GM18870 (cell line): ENCODE measurements at regions not wholly inside any gene's neighbourhood (a gene's known extent, or its start where the extent isn't known, plus 50 kb on each side); places are given as distances from the start of the nearest gene placed in this dataset.

Experiments used
- ATAC-seq: cut with Tn5 transposase; IDR thresholded peaks from one replicate; pipeline ENCODE4 v1.9.1; 2021; ENCODE audit warnings: moderate library complexity; ENCODE audit not compliant: unreplicated experiment

DNA sequence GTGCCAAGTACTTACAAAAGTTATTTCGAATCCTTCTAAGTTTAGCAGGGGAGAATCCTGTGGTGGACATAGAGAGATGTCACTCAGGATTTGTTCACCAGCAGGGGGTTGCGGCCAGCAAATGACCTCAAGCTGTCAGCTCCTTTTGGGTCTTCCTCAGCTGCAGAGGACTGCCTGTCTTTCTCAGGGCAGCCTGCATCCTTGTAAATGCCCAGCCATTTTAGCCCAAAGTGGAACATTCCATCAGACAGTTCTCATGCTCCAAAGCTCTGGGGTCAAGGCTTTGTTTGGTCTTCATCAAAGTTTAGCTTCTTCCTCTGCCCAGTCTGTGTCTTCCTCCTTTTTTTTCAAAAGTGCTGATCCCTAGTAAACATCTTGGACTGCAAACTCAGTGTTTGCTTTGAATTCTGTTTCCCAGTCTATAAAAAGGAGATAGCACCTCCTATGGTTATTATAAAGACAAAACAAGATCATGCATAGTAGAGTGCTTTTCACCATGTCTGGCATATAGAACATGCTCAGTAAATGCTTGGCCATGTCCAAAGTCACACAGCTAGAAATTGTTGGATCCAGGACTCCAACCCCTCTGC lies 156.4 kb upstream of the GATB start:
- no peak for ATAC-seq

DNA sequence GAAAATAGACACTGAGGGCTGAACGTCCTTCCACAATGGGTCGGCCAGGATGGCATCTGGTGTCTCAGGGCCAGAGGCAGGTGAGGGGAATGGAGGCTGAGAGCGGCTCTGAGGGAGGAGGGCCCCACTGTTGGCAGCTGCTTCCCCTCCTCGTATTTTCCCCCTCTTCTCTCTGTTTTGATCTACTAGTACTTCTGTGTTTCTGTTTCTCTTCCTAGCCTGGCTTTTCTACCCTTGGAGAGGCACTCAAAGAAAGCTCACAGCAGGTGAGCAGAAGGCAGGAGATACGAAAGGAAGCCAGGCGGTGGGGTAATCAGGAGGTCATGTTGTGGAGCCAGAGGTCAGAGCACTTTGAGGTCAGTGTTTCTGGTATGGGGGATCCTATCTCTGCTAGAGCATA lies 151.8 kb upstream of the GATB start:
- no peak for ATAC-seq

DNA sequence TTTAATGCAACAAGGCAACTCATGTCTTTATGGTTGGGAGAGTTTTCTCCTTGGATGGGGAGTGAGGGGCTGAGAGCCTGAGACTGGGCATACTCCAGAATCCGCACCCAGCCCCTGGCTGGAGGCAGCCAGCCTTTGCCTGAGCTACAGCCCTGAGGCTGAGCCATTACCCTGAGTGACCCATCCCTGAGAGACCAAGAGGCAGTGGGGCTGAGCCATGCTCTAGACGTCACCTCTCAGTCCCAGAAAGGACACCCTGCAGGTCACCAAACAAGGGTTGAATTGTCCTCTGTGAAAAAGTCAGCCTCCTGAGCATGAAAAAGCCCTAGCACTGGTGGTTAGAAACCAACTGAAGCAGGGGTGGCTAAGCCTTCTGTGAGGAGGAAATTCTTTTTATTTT lies 151.2 kb upstream of the GATB start:
- ATAC-seq, result no peak

DNA sequence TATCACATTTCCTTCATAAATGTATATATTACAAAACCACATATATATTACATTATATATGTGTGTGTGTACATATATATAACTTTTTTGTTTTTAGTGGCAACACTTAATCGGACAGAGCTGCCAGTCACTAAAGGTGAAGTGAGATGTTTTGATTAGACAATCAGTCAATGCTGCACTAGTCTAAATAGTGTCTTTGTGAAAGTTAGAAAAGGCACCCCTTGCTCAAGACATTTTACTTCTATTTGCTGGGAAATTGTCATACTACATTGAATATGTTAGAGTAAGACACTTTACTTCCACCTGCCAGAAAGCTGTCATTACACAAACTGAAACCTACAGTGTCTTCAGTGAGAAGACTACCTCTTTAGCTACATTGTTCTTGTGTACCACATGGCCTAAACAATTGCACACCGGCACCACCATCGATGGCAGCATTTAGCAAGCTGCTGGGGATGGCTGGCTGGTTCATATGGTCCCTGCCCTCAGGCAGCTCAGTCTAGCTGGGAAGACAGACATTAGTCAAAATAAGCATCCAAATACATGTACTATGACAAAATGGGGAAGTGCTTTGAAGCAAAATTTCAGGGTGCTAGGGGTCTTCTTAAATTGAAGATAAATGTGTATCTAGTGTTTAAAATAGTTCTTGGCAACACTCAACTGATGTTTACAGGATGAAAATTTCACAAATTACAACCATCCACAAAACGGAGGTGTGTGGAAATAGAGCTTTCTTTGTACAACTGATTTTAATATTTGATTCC lies 148.1 kb upstream of the GATB start:
- ATAC-seq, result no peak

DNA sequence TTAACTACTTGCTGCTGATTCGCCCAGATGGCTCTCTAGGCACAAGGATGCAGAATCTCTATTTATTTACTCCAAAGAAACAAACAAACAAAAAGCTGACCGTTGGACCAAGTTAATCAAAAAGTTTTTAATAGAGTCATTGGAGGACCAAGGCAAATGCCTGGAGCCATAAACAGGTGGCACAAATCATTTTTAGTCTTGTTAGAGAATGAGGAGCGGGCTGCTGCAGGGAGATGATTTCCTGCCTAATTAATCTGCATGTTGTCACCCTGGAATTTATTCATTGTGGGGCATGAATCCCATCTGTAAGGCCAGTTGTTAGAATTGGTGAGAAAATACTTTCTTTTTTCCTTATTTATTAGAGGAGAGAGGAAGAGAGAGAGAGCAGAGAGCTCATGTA lies 147.4 kb upstream of the GATB start:
- ATAC-seq, result no peak

DNA sequence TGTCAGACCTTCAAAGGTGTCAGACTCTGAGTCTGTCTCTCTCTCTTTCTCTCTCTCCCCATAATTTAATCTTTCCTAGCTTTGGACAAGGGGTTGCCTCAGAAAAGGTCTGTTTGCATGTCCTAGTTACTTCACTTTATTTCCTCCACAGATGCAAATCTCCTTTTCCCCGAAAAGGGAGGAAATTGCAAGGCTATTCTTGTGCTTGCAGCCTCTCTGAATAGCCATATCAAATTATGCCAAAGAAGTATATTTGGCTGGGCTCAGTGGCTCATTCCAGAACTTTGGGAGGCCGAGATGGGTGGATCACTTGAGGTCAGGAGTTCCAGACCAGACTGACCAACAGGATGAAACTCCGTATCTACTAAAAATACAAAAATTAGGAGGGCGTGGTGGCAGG lies 145.6 kb upstream of the GATB start:
- ATAC-seq, result no peak

DNA sequence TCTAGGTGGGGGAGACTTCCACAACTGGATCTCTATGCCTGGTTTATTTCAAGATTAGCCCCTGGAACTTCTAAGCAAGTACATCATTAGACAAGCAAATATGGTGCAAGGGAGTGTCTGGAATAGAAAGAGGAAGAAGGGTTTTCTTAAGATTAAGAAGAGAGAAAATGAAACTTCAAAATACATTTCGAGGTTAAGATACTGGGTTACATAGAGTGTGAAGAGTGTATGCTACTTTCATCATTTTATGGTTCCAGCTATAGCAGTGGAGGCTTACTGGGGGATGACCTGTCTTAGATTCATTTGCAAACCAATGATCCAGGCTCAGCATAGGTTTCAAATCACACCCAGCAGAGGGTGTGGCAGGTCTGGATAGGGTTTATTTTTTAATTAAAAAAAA lies 144.4 kb upstream of the GATB start:
- ATAC-seq, result peak; percentile 96

DNA sequence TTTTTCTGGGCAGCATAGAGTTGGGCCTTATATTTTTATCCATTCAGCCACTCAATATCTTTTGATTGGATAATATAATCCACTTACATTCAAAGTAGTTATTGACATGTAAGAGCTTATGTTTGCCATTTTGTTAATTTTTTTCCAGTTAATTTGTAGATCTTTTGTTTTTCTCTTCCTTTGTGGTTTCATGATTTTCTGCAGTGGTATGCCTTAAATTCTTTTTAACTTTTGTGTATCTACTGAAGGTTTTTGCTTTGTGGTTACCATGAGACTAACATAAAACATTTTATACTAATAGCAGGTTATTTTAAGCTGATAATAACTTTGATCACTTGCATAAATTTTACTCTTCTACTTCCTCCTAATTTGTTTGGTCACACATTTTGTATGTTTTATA lies 140.8 kb upstream of the GATB start:
- no peak for ATAC-seq

DNA sequence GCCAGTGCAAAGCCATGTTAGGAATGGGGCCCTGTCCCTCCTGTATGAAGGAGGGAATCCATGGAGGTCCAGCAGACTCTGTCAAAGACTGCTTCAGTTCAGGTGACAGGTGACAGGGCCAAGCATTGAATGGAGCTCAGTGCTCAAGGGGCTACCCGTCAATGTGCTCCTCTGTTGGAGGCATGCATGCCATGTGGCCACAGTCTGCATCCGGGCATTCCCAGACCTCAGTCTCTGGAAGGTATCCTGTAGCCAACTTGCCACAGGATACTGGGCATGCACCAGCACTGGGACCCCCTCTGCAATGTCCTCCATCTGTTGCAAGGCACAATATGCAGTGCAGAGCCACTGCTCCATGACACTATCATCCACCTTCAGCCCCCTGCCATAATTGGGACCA lies 136.1 kb upstream of the GATB start:
- no peak for ATAC-seq

DNA sequence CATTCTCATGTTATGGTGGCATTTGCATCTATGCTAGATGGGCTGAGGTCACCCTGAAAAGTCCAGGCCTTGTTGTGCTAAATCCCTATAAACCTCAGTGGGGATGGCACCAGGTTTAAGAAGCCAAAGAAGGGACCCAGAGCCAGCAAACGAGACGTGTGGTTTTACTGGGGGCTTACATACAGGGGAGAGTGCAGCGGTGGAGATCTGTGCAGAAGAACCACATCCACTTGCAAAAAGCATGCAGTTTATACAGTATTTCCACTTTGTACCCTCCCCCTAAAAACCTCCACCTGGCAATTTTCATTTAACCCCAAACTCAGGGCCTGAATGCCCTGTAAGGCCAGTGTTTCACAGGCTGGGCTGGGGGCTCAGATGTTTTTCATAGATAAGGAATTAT lies 134.9 kb upstream of the GATB start:
- ATAC-seq, result no peak

DNA sequence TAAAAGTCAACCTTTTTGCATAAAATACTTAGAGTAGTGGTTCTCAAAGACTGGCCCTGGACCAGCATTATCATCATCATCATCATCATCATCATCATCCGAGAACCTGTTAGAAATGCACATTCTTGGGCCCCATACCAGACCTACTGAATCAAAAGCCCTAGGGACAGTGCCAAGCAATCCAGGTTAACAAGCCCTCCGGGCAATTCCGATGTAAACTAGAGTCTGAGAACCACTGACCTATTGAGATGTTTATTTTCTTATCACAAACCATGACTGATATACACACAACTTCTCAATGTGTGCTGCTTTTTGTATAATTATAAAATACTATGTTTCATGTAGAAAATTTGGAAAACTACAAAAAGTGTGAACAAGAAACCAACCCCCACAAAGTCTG lies 133.4 kb upstream of the GATB start:
- no peak for ATAC-seq

DNA sequence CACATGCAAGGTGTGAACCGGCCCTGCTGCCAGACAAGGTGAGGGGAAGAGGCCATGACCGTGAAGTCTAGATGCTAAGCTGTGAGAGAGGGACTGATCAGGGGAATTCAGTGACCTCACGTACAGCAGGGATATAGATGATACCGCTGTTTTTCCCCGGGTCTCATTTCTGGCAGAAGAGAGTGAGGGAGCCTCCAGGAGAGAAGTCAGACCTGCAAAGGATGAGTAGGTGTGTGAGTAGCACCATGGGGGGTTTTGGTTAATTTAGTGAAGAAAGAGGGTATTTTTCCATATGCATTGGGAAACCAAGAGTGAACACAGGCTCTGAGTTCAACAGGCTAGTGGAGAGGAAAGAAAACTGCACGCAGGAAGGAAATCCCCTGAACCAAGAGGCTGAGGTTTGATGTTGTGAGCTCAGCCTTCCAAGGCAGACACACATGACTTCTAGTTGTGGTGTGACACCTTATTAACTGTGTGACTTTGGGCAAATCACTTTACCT lies 127.6 kb upstream of the GATB start:
- ATAC-seq, result peak; percentile 52

DNA sequence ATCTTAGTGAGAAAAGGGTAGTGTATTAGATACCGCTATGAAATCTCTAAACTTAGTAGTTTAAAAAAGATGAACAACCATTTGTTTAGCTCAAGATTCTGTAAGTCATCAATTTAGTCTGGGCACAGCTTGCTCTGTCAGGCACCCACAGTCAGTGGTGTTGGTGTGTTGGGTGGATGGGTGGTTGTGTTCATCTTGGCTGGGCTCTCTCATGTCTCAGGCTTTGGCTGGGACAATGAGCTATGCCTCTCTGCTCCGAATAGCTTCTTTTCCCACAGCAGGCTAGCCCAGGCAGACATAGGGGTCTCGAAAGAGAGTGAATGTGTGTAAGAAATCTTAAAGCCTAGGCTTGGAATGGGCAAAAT lies 127.0 kb upstream of the GATB start:
- ATAC-seq, result peak; percentile 28

DNA sequence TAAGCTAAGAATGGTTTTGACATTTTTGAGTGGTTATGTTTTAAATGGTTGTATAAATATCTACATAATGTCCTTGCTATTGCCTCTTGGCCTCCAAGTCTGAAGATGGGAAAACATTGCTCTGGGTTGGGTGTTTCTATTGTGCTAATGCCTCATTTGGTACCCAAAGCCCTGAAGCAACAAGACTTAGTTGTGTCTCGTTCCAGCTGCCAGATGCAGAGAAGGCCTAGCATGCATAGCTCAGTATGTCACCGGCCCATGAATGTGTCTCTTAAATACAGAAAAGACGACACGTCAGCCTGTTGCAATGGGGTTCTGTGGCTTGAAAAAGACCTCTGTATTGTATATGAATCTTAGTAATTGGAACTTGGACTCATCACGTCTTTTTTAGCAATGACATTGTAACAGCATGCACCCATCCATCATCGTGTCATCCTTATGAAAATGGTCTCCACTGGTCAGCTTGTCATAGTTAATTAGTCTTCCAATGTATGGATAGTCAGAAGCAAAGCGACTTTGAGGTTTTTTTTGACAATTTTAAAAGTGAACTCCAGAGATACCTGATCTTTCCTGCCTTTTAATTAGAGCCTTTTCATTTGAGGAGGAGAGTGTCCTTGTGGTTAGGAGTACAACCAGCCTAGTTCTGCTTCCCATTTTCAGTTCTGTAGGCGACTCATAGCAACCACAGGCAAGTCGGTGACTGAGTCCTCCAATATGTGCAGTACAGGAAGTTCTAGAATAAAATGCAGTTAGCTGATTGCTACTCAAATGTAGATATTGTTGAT lies 126.4 kb upstream of the GATB start:
- ATAC-seq, result peak; percentile 52

DNA sequence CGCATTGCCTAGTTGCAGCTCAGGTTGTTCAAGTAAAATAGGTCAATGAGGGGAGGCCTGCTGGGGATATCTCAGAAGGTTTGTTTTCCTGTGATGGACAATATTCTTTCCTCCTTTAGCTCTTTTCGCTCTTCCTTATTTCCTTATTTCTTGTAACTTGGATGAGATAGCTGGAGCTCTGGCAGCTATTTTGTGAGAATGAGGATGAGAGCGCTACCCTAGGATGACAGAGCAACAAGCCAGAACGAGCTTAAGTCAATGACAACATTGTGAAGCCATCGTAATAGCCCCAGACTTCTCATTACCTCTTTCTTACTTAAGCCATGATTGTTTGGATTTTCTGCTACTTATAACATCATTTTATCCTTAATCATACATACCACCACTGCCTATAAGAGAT lies 124.3 kb upstream of the GATB start:
- ATAC-seq, result no peak

DNA sequence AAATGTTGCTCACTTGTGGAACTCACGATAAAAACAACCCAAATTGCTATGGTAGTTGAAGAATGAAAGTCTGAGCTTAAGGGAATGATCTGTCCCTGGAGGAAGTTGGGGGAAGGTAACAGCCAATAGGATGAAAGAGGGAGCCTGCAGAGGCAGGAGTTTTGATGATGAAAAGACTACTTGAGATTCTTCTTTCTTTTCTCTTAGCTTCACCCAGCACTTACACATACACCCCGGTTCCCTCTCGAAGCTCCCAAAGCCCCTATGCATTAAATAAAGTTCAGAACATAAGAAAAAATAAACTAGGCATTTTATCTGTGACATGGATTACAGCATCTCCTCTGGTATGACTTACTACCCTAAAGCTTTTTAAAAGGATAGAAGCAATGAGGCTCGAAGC lies 122.9 kb upstream of the GATB start:
- no peak for ATAC-seq

DNA sequence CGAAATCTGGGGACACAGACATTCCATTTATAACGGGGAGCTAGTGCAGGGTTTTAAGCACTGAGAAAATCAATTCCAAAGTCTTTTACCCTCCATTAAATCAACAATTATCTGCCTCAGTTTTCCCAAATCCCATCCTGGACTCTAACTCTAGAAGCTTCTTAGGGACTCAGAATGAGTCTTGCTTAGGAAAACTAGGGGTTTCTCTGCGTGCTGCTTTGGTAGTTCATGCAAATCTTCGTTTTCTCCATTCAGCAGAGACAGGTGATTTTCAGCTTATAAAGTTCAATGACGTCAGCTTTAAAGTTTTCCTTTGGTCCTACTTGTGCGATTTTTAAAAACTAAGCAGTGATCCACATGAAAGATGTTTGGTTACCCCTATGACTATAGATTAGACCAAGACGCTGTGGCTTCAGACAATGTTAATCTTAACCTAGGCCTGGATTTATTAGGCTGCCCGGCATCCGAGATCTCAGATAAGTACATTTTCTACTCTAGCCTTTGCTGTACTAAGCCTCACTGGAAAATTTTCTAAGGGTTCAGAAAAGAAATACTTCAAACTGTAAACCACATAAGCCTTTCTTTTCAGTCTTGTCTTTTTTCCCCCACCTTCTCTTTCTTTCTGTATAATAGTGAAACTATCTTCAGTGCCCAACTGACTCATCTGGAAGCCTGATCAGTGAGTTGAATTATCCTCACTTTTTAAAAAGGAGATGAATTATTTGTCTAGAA lies 121.4 kb upstream of the GATB start:
- ATAC-seq, result peak; percentile 68

DNA sequence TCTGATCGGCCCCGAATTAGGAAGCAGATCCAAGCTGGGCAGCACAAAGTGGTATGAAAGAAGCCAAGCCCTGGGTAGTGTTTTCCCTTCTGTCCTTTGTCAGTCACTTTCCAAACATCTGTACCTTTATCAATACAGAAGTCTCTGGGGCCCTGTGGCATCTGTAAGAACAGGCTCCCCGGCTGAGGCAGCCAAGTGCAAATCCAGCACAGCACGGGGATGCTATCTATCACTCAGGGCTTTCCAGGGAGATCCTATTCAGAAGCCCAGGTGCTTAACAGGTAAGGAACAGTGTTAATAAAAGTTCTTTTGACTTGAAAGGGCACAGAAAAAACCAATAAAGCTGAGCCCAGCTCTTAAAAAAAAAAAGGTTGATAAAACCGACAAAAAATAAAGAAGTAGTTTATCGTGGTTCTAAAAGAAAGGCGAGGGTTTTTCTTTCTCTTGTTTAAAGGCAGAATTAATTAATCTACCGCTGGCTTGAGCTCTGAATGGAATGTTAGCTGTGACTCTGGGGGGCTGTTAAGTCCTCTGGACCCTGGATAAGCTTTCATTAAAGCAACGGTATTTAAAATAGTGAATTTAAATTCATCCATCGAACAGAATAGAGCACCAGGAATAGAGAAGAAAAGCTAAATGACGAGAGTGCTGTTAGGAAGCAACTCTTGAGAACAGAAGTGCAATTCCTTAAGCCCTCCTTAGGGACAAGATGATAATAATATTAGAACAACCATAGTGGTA lies 119.1 kb upstream of the GATB start:
- ATAC-seq, result no peak

DNA sequence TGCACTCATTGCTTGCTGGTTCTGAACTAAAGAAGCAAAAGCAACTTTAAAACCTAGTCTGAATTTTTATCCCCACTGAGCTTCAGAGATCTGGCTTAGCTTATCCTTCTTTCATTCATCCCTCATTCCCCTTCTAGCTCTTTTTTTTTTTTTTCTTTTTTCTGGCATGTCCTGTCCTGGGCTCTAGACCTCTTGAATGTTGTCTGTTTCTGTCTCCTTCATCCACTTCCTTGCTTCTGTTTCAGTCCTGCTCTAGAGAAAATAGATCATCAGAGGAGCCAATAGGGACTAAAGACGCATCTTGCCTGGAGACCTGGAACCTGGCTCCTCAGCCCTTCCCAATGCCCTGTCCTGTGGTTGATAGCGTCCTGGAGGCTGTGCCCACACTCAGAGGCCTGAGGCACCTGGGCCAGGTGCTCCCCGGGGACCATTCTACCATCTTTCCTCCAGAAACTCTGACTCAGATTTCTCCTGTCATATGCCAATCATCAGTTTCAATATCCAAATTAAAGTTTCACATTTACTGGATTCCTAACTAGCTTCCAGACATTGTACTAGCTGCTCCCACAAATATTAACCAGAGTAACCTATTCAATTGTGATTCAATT lies 115.7 kb upstream of the GATB start:
- no peak for ATAC-seq

DNA sequence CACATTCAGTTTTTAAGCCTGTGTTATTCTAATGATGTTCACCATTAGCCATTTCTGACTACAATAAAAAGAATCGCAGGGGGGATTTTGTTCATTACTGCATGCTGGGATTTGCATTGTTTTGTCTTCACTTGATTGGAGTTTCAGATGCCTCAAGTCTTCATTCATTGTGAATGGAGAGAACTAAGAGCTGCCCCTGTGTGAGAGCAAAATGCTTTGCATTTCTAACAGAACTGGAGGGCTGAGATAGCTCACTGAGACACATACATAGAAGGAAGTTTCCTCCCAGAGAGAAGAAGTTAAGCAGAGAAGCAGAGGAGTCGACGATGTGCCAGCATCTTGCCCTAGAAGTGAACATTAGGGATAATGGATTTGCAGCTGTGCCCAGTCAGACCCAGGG lies 113.5 kb upstream of the GATB start:
- no peak for ATAC-seq
